ENCODE measurements at regions not wholly inside any gene's neighbourhood (a gene's known extent, or its start where the extent isn't known, plus 50 kb on each side); places are given as distances from the start of the nearest gene placed in this dataset.

DNA sequence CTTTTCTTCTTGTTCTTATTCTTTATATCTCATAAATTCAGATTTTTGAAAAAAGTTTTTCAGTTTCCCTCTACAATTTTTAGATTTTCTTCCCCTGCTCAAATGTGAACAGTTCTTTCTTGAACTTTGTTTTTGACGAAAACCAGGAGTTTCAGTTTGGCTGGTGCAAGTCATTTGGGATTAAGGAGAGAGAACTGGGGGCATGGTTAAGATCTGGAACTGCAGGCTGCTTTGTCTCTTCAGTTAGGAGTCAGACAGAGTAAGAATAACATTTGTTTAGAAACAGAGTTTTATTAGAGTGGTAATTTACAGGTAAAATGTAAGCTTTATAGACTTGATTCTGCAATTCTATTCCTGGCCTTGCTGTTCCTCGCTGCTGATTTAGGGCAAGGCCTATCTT is 310.5 kb upstream of the C2CD4B start:
- no peak for DNase-seq

DNA sequence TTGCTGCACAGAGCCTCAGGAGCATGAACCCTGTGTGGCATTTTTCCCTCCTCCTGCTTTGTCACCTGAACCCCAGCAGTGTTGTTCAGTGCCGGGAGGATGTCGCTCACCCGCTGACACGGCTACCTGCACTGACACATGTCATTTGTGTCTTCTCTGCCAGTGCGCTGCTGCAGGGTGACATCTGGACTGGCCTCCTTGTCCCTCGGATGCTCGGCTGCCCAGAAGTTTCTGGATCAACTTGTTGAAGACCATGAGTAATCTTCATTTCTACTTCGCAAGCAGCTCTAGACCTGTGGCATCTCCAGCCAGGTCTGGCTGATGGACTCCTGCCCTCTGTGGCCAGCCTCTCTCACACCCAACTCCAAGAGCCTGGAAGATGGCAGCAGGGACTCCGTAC is 311.1 kb upstream of the C2CD4B start:
- DNase-seq: no peak

DNA sequence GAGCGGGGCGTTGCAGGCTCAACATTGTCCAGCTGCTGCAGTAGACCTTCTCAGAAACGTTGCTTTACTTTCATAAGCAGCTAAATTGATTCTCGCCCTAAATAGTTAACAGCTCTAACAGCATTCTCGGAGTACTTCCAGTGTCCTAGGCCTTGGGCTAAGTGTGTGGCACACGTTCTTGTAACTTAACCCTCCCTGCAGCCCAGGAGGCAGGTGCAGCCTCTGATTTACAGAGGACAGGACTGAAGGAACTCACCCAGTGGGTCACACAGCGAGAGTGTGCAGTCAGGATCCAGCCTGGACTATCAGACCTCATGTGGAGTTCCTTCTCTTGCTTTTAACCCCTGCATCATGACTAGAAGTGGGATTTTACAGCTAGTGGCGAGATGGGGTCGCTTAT is 312.8 kb upstream of the C2CD4B start:
- no peak for DNase-seq

DNA sequence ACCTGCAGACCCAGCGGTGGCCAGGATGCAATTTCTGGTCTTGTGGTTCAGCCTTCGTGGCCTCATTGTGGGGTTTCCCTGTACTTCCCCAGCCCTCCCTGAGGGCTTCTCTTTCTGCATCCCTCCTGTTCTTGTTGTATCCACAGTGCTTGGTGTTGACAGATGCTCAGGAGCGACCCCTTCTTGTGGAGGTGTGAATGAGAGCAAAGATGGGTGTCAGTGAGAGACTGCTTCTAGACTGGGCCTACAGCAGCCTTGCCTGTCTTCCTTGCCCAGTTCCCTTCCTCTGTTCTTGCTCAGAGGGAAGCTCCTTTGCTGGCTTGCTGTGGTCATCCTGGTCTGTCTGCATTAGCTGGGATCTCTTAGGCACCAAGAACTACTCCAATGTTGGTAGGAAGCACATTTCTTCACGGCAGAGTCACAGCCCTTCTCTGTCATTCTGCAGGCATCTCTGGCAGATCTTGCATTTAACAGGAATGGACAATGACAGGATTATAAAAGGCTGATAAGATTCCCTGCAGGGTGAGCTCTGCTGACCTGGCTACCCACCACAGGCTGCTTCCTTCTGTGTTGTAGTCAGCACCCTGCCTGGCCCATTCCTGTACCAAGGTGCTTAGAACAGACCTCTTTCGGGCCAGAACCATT is 317.8 kb upstream of the C2CD4B start:
- DNase-seq: no peak

DNA sequence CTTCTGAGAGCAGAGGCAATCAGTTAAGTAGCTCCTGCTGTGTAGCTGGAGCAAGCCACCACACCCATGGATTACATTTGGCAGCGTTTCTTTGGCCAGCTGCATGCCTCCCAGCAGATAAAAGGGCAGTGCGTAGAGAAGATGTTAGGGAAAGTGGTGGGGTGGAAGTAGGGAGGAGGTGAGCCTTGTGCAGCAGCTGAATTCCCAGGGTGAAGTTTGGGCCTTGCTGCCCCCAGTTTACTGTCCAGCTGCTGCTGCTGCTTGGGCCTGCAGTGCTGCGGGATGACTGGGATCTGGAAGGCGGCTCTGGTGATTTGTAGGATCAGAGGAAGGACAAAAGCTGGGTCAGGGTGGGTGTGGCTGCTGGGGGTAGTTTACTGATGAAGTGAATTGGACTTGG is 318.7 kb upstream of the C2CD4B start:
- no peak for DNase-seq

DNA sequence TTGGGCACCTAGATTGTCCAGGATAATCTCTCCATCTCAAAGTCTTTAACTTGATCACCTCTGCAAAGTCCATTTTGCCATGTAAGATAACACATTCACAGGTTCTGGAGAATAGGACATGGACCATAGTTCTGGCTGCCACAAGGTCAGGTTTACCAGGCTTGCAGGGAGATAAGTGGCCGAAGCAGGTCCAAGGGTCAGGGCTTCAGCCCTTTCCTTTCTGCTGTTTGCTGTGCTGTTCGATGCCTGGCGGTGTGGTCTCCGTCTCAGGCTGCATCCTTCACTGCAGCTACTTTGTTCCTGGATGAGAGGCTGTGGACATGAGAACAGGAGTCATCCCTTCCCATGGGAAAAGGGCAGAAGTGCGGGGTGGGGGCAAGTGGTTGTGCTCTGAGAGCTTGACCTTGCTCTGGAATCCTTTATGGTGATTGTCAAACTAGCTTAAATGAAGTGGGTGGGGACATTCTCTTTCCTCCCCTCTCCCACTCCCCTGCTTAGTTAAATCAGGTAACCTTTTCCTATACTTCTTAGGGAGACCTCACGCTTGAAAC is 320.2 kb upstream of the C2CD4B start:
- DNase-seq: no peak

DNA sequence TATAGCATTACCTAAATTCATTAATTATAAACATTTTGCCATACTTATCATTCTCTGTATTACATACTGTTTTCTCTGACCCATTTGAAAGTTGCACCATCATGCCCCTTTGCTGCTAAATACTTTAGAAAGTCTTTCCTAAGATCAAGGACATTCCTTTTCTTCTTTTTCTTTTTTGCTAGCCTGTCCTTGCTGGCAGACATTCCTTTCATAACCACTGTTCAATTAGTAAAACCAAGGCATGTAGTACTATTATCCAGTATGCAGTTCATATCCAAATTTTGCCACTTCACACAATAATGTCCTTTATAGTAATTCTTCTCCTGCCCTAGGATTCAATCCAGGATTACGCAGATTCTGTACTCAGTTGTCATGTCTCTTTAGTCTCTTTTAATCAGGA is 321.0 kb upstream of the C2CD4B start:
- no peak for DNase-seq

DNA sequence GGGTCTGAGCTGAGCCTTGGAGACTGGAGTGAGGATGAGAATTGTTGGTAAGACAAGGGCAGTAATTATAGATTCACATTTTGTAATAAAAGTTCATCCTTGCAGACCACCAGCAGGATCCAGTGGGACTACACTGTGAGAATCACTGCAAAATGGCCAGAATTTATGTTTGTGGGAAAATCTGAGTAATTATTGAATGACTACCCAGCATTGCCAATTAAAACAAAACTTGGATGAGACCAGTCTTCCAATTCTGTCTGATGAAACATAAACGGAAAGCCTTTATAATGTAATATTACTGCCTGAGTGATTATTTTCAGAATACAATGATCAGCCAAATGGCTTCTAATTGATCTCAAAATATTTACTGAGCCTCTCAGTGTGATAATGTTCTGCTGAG is 323.3 kb upstream of the C2CD4B start:
- DNase-seq: no peak

DNA sequence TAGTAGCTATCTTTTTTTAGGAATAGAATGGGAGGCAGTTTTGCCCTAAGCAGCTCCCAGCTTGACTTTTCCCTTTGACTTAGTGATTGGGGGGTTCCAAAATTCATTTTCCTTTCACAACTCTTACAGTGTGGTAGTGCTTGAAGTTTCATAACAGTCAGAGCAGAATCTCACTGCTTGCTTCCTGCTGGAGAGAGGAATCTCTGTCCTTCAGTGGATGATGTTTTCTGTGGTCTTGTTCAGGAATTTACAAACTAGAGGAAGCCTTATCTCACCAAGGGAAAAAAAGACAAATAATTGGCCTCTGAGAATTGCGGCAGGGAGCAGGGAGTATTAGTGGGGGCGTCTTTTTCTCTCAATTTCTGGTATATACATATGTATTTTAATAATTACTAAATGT is 326.6 kb upstream of the C2CD4B start:
- DNase-seq: no peak

DNA sequence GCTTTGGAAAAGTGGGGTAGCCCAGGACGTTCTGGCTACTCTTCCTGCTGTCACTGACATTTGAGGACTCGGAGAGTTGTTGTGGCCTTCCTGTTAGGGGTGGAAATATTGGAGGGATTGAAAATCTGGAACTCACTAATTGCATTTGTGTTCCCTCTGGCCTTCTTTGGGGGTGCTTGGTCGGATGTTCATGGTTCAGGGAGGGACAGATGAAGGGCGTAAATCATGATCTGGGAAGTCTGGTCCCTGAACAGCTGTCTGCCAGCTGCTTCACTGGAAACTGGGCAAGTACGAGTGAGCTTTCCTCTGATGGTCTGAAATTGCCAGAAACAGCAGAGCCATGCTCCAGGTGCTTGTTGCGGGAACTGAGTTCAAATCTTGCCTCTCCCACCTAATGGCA is 327.8 kb upstream of the C2CD4B start:
- no peak for DNase-seq

DNA sequence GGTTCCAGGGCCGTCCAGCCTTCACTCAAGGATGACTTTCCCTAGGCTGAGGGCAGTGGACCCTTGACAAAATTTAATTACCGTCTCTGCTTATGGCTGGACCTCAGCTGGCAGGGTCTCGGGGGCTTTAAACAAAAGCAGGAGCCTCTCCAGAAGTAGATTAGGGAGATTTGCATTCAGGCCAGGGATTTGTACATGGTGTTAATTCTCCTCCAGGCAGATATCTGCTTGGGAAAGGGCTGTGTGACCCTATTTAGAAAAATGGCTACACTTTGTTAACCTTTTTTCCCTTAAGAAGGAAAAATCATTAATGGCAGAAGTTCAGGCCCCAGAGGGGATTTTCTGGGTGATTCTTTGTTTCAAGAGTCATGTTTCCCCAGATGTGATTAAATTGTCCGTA is 329.1 kb upstream of the C2CD4B start:
- no peak for DNase-seq

DNA sequence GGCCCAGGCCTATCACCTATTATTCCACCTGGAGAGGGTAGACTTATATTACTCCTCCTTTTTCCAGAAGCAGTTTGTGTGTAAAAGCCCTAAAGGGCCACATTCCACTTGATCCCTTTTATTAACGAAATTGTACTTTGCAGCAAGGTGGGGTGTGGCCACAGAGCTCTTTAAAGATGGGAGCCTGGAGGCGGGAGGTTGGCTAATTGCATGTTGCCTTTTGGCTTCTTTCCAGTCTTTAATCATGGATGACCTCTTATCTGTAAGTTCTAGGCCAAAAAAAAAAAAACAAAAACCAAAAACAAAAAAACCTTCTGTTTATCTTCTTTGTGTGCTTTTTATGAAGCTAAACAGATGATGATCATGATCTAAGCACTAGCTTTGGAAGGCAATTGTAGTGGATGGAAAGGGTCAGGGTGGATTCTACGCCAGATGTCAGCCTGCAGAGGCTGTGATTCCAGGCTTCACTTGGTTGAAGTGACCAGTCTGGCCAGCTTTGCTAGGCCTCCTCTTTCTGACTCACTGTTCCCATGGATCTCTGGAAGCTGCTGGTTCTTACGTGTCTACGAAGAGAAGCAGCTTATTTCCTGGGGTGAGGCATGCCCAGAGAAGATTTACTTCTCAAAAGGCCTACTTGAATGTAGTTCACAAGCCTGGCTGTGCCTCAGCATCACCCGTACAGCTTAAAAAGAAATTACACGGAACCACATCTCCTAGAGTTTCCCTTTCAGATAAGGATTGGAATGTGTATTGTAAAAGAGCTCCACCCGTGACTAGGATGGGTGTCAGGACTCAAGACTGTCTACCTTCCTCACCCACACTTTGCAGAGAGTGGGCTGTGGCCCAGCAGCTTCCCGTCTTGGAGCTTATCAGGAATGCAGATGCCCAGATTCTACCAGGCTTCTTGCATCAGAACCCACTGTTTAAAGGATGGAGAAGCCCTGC is 330.9 kb upstream of the C2CD4B start:
- DNase-seq: no peak

DNA sequence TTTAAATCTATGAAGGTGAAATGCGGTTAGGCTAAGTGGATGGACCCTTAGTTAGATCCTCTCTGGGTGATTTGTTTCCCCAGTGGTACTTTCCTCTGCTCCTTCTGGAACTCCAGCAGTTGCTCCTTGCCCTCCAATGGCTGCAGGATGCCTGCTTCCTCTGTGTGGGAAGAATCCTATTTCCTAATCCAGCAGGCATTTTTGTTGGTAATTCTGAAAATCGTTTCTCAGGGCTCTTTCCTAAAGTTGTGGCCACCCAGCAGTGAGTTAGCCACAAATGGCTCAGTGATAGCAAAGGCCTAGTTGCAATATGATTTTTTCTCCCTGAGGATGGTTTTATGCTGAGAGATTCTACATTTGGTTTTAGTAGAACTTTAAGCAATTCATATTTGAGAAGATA is 332.3 kb upstream of the C2CD4B start:
- DNase-seq: no peak

DNA sequence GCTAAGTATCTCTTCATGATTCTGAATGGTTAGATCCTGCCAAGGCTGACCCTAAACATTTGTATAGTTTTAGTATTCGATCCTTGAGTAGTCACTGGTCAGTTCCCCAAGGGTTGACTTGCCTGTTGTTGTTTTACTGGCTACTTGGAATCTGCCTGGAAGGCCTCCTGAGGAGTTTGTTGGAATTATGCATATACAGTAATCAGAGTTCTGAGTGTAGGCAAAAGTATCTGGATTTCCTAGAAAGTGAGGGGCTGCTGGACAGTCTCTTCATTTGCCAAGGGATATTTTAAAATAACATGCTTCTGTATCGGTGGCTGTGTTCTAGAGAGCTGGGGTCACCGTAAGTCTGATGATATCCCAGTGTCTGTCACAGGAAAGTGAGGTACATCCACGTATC is 333.2 kb upstream of the C2CD4B start:
- DNase-seq: no peak

DNA sequence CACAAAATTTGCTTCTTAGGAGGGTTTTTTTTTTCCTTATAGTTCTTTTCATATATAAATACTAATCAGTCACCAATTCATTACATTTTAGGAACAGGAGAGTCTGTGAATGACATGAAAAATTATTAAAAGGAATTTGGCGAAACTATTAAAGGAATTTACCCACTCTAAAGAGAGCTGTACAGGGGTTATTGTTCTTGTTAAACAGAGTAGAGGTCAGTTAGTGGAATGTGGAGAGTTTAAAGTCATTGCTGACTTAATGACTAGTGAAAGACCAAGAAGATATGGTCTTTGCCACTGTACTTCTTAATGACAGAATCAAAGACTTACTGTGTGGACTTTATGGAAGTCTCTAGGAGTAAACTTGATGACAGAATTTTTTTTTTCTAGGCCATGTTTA is 333.6 kb upstream of the C2CD4B start:
- no peak for DNase-seq

DNA sequence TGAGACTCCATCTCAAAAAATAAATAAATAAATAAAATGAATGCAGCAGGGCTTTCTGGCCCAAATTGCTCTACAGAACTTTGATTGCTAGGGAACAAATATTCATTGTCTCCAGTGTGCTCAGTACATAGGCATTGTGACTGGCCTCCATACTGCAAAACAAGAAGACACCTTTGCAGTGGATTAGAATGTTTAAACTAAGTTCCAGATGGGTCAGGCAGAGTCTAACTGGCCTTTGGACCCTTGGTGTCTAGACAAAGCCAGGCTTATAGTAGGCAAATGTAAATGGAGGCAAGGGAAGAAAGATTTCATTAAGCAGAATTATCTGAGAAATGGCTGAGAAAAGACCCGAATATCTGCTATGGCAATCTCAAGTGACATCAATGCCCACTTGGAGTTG is 335.2 kb upstream of the C2CD4B start:
- DNase-seq: no peak

DNA sequence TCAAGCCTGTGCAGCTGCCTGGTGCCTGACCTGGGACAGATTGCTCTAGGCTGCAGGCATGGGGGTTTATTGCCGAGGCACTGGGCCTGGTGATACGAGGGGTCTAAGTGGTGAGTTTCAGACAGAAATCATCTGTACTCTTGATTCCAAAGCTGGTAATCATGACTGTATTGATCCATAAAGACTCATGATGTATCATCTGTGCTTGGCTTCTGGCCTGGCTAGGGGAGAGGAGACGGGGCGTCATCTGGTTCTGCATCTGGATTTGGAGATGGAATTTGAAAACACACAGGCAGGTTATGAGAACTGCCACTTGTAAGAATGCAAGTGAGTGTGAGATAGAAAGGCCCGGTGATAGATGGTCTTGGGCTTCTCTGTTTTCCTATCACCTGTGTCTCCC is 337.4 kb upstream of the C2CD4B start:
- DNase-seq: no peak

DNA sequence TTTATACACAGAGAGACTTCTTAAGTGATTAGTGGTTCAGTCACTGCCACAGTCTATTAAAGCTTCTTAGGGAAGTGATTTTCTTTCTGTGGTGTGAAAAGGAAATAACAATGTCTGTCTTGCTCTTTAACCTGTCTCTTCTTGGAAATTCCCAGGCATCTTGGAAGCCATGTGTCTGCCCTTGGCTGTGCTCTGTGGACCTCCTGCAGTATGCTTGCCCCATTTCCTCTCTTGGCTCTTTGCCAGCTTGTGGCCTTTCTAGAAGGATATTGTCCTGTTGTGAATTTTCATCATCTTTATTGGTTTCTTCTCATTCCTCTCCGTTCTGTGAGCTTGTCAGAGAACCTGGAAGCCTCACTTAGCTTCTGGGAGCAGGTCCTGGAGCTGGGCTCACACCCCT is 338.4 kb upstream of the C2CD4B start:
- no peak for DNase-seq

DNA sequence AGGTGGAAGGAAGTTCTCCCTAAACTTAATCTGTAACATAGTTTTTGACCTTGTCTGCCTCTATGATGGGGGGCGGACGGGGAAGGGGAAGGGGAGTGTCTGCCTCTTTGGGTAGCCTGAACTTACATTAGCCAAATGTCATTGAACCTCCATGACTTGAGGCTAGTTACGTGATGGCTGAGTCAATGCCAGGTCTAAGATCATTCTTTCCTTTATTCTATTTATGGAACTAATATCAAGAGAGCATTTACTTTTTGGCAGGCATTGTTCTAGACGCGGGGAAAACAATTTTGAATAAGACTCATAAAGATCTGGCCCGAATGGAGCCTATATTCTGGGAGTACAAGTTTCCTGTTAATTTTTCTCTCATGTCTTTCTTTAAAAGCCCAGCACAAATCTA is 340.7 kb upstream of the C2CD4B start:
- DNase-seq: no peak

DNA sequence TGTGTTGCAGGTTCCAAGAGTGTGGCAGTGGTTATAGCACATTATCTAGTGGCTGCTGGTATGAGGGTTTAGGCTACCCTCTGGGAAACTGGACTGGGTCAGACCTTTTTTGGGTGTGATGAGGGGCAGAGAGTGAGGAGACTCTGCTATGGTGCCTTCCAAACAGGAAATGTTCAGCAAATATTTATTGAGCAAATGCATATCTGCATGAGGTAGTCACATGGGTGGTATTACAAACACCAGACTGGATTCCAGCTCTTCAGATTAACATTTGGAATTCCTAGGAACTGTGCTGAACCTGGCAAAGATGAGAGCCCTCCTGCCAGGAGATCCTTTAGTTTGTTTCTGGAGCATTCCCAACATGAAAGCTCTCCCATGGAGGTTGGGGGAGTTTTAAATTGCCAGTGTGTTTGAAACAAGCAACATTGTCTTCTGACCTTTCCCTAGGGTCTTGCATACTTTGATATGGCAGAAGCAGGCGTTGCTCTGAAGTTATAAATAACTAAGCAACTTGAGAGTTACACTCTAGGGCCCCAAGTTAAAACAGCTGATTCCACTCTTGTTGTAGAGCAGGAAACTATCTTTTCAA is 341.2 kb upstream of the C2CD4B start:
- DNase-seq: no peak

DNA sequence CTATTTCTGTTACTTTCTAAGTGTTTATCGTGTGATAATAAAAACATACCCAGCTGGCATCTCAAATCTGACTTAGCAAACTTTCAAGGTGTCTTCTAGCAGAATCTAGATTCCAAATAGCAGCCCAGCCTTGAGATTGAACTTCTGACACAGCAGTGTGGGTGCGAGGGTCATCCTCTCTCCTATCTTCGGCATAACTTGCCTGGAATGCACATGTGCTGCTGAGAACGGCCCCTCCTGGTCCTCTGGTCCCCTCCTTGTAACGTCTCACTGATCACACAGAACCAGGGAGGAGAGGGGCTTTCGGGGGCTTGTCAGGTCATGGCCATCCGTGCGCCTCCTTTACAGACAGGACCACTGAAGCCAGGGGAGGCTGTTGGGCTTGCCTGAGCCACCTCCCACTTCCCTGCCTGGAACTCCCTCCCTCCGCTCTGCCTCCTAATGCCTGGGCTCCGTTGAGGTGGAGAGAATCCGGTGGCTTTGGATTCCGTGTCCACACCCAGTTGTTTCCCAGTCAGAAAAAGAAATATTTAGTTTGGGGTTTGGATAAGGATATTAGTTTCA is 344.4 kb upstream of the C2CD4B start:
- no peak for DNase-seq

DNA sequence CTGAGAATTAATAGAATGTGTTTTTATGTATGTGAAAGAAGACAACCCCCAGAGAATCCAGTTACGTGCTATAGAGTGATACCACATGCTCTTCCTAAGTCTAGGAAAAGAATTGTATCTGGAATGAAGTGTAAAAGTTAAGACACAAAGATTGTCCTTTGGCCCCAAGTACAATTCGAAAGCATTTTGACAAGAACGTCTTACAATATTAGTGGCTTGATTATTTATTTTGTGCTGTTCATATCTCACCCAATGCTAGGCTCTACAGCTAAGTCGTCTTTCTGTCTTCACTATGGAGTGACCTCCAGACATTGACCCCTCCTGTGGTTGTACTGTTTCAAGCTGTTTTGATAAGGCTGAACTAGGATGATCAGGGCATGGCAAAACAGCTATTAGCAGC is 345.7 kb upstream of the C2CD4B start:
- DNase-seq: no peak

DNA sequence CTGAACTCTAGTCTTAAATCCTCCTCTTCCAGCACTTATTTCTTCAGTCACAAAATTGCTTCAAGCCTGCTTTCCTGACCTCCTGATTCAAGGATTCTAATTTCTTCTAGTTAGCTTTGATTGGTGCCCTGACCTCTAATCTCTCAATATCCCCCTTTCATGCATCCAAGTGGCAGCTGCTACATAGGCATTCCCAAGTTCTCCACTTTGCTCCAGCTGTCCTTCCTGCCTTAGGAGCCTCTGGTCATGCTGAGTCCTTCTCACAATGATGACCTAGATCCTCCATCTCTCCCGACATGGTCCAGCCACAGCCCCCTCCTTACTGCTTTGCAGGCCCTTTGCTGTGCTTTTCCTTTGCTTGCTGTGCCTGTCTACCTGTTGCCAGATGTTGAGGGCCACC is 347.8 kb upstream of the C2CD4B start:
- no peak for DNase-seq

DNA sequence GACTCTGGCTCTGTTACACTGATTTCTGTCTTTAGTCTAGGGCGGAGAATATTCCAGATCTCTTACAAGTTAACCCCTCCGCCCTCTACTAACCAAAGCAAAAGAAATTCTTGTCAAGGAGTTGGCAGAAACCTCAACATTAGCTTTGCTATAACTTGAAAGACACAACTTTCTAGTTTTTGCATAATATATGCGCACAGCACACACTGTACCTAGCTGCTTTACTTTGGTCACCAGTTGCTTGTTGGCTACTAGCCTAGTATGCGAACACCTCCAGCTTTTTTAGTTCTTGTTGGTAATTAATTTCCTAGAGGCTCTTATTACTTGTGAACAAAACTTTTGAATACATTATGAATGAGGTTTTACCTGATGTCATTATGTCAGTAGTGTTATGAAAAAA is 348.8 kb upstream of the C2CD4B start:
- no peak for DNase-seq

Measured in SHP77 treated with DMSO at 0.1 percent for 48 hours (cell line).